BLaER1 (cell line): ENCODE measurements at regions not wholly inside any gene's neighbourhood (a gene's known extent, or its start where the extent isn't known, plus 50 kb on each side); places are given as distances from the start of the nearest gene placed in this dataset.

Source experiments
- H3K27ac ChIP-seq: shearing (Covaris generic); formaldehyde crosslinking; 2 replicates; pipeline ENCODE4 v1.8.1; 2022
- H3K27me3 ChIP-seq: shearing (Covaris generic); formaldehyde crosslinking; 2 replicates; pipeline ENCODE4 v1.8.1; 2022
- H3K36me3 ChIP-seq: shearing (Covaris generic); formaldehyde crosslinking; 2 replicates; pipeline ENCODE4 v1.8.1; 2022
- H3K4me1 ChIP-seq: shearing (Covaris generic); formaldehyde crosslinking; 2 replicates; pipeline ENCODE4 v1.8.1; 2022
- H3K4me2 ChIP-seq: shearing (Covaris generic); formaldehyde crosslinking; 2 replicates; pipeline ENCODE4 v1.8.1; 2022
- H3K4me3 ChIP-seq: shearing (Covaris generic); formaldehyde crosslinking; 2 replicates; pipeline ENCODE4 v1.8.1; 2022
- H3K9ac ChIP-seq: shearing (Covaris generic); formaldehyde crosslinking; 2 replicates; pipeline ENCODE4 v1.8.1; 2022
- H3K9me3 ChIP-seq: shearing (Covaris generic); formaldehyde crosslinking; 2 replicates; pipeline ENCODE4 v1.8.1; 2022
- H4K20me1 ChIP-seq: shearing (Covaris generic); formaldehyde crosslinking; 2 replicates; pipeline ENCODE4 v1.8.1; 2022
- Cebpa-rat ChIP-seq: shearing (Covaris generic); IDR thresholded peaks from 2 replicates; pipeline ENCODE4 v1.8.1; 2022

DNA sequence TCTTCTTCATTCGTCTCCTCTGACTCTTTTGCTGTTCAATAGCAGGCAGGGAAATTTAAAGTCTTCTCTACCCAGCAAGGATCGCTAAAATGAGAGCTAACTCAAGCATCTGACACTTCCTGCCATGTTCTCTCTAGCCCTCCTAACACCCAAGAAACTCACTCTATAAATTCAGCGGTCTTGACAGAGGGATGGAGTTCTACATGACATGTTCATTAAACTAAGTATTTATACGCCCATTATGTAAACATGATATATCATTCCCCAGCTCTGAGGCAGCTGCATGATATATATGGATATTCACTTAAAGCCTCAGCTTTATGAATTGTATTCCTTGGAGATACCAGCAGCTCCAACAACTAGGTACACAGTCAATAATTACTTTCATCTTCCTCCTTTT lies 231.0 kb downstream of the METTL4 start:
- Histone ChIP-seq H3K4me3 (no peak overlapping the region), H3K4me1 (no peaks in the 10 kb centered on the region), H3K9me3 (peaks cover 5% of the 10 kb centered on the region), H3K27ac (no peak overlapping the region), H3K4me2 (no peak overlapping the region), H3K27me3 (no peaks in the 10 kb centered on the region), H3K36me3 (no peaks in the 10 kb centered on the region), H3K9ac (no peak overlapping the region), H4K20me1 (no peaks in the 10 kb centered on the region)
- TF ChIP-seq Cebpa-rat, result no peak

DNA sequence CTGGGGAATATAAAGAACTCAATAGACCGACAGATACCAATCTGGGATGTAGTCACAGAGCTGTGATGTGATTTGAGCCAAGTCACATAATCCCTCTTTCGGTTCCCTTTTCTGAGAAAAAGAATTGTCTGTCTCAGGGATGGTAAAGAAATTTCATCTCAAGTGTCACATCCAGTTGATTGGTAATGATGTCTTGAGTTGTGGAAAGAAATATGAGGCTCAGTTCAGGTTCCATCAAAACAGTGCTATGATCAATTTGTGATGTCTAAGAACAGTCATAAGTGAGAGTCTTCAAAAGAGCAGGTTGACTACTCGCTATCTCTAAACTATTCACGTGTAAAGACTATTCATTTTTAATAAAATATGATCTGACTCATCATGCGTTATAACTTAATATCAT lies 223.3 kb downstream of the METTL4 start:
- Histone ChIP-seq H4K20me1 (no peaks in the 10 kb centered on the region), H3K36me3 (no peaks in the 10 kb centered on the region), H3K9ac (no peak overlapping the region), H3K4me2 (no peak overlapping the region), H3K27me3 (no peaks in the 10 kb centered on the region), H3K4me1 (no peaks in the 10 kb centered on the region), H3K27ac (no peak overlapping the region), H3K9me3 (peaks cover 15% of the 10 kb centered on the region), H3K4me3 (no peak overlapping the region)
- TF ChIP-seq Cebpa-rat, result no peak

DNA sequence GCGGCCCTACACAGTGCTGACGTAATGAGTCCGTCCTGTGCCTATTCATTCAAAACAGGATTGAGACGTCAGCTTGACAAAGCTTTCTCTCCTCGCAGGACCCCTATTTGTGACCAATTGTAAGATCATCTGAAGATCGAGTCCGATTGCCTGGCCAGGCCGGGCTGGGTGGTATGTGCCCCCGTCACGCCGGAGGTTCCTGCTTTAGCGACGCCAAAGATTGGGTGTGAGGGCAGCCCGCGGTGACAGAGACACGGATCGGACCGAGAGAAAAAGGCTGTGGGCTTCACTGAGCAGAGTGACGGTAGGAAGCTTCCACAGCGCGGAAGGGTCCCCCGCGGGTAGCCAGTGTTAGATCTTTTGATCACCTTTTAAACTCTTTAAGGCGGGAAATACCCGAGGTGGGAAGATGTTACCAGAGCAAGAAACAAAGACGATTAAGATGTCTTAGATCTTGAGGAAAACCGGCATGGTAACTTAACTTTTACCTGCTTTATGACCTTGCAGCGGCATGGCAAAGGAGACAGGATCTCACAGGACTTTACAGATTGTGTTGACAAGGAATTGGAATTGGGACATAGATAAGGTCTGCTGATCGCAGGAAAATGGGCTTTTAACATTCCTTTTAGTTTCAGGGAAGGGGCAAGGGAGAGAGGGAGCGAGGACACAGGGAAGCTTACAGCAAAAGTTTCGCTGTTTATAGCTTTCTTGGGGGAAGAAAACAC lies 220.0 kb downstream of the METTL4 start:
- H3K9me3 ChIP-seq, result peaks cover 15% of the 10 kb centered on the region
- no peak overlapping the region for H3K4me2 ChIP-seq
- no peak overlapping the region for H3K27ac ChIP-seq
- H3K27me3 ChIP-seq, result no peaks in the 10 kb centered on the region
- TF ChIP-seq Cebpa-rat, result no peak
- no peaks in the 10 kb centered on the region for H3K4me1 ChIP-seq
- no peaks in the 10 kb centered on the region for H4K20me1 ChIP-seq
- no peaks in the 10 kb centered on the region for H3K36me3 ChIP-seq
- no peak overlapping the region for H3K9ac ChIP-seq
- no peak overlapping the region for H3K4me3 ChIP-seq

- Histone ChIP-seq H3K36me3 (no peaks in the 10 kb centered on the region), H3K27ac (no peak overlapping the region), H3K9ac (no peak overlapping the region), H3K27me3 (no peaks in the 10 kb centered on the region), H4K20me1 (no peaks in the 10 kb centered on the region), H3K4me1 (no peaks in the 10 kb centered on the region), H3K4me2 (no peak overlapping the region), H3K9me3 (peaks cover 15% of the 10 kb centered on the region), H3K4me3 (no peak overlapping the region)
- TF ChIP-seq Cebpa-rat, result no peak
Observed at GRCh38 chr18:2354292-2354691, 217.0 kb downstream of the METTL4 start.

- H3K9ac ChIP-seq, result no peak overlapping the region
- no peak overlapping the region for H3K4me3 ChIP-seq
- no peak overlapping the region for H3K27ac ChIP-seq
- TF ChIP-seq Cebpa-rat, result no peak
- H3K27me3 ChIP-seq, result no peaks in the 10 kb centered on the region
- no peaks in the 10 kb centered on the region for H3K4me1 ChIP-seq
- H4K20me1 ChIP-seq, result no peaks in the 10 kb centered on the region
- no peaks in the 10 kb centered on the region for H3K36me3 ChIP-seq
- H3K4me2 ChIP-seq, result no peak overlapping the region
- no peaks in the 10 kb centered on the region for H3K9me3 ChIP-seq
Observed at GRCh38 chr18:2356906-2357305, 214.4 kb downstream of the METTL4 start.

- no peak overlapping the region for H3K27ac ChIP-seq
- H3K4me2 ChIP-seq, result no peak overlapping the region
- no peaks in the 10 kb centered on the region for H3K27me3 ChIP-seq
- H3K36me3 ChIP-seq, result no peaks in the 10 kb centered on the region
- no peak overlapping the region for H3K9ac ChIP-seq
- no peak for TF ChIP-seq Cebpa-rat
- H3K9me3 ChIP-seq, result no peaks in the 10 kb centered on the region
- H3K4me1 ChIP-seq, result no peaks in the 10 kb centered on the region
- H3K4me3 ChIP-seq, result no peak overlapping the region
- H4K20me1 ChIP-seq, result no peaks in the 10 kb centered on the region
Observed at GRCh38 chr18:2360861-2361260, 210.4 kb downstream of the METTL4 start.

- H3K4me3 ChIP-seq, result no peak overlapping the region
- H4K20me1 ChIP-seq, result no peaks in the 10 kb centered on the region
- no peaks in the 10 kb centered on the region for H3K4me1 ChIP-seq
- H3K27ac ChIP-seq, result no peak overlapping the region
- H3K9ac ChIP-seq, result no peak overlapping the region
- peaks cover 9% of the 10 kb centered on the region; the same call in 1 of the 2 replicates for H3K9me3 ChIP-seq
- no peak for TF ChIP-seq Cebpa-rat
- H3K4me2 ChIP-seq, result no peak overlapping the region
- no peaks in the 10 kb centered on the region for H3K27me3 ChIP-seq
- no peaks in the 10 kb centered on the region for H3K36me3 ChIP-seq
Observed at GRCh38 chr18:2368102-2368501, 203.2 kb downstream of the METTL4 start.

GRCh38 chr18:2376707-2377106 lies 194.6 kb downstream of the METTL4 start:
- no peak overlapping the region for H3K4me2 ChIP-seq
- no peaks in the 10 kb centered on the region for H4K20me1 ChIP-seq
- H3K36me3 ChIP-seq, result no peaks in the 10 kb centered on the region
- H3K27me3 ChIP-seq, result no peaks in the 10 kb centered on the region
- TF ChIP-seq Cebpa-rat, result no peak
- H3K9me3 ChIP-seq, result peaks cover 5% of the 10 kb centered on the region; the same call in 1 of the 2 replicates
- H3K9ac ChIP-seq, result no peak overlapping the region
- no peak overlapping the region for H3K4me3 ChIP-seq
- no peak overlapping the region for H3K27ac ChIP-seq
- no peaks in the 10 kb centered on the region for H3K4me1 ChIP-seq

DNA sequence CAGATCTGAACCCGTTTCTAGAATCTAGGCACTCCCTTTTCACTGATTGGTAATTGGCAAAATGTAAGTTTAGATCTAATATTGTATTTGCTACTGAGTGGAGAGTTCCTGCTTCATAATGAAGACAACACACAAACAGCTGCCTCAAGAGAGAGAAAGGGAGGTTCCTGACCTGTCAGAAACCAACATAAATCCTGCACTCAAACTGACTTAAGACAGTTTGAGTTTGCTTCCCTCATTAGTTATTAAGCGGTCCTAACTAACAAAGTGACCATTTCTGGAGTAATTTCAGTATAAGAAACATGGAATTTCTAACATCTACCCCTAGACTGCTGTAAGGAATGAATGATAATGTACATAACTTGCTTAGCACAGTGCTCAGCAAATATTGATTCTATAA lies 191.2 kb downstream of the METTL4 start:
- H3K4me1 ChIP-seq, result peaks cover 9% of the 10 kb centered on the region
- no peak overlapping the region for H3K27ac ChIP-seq
- H3K4me3 ChIP-seq, result no peak overlapping the region
- no peaks in the 10 kb centered on the region for H4K20me1 ChIP-seq
- H3K27me3 ChIP-seq, result no peaks in the 10 kb centered on the region
- H3K9ac ChIP-seq, result no peak overlapping the region
- no peaks in the 10 kb centered on the region for H3K36me3 ChIP-seq
- H3K9me3 ChIP-seq, result peaks cover 17% of the 10 kb centered on the region
- no peak overlapping the region for H3K4me2 ChIP-seq
- TF ChIP-seq Cebpa-rat, result no peak

DNA sequence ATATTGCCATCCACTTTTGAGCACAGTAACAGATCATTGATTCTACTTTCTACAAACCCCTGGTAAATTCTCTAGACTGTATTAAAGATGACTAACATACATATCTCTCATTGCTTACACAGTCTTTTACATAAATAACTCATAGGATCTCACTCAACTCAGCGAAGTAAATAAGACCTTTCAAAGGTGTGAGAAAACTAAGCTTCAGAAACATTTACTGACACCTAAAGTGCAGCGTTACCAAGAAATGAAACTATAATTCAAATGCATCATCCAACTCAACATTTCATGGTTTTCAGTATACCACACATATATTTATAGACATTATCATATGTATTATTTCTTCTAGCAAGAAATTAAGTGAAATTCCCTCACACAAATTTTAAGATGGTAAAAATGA lies 189.8 kb downstream of the METTL4 start:
- H3K4me2 ChIP-seq, result no peak overlapping the region
- H3K4me3 ChIP-seq, result no peak overlapping the region
- H3K27ac ChIP-seq, result no peak overlapping the region
- H3K4me1 ChIP-seq, result peaks cover 19% of the 10 kb centered on the region
- H3K27me3 ChIP-seq, result no peaks in the 10 kb centered on the region
- peaks cover 23% of the 10 kb centered on the region for H3K9me3 ChIP-seq
- no peak for TF ChIP-seq Cebpa-rat
- H3K36me3 ChIP-seq, result no peaks in the 10 kb centered on the region
- H3K9ac ChIP-seq, result no peak overlapping the region
- no peaks in the 10 kb centered on the region for H4K20me1 ChIP-seq

- Histone ChIP-seq H4K20me1 (no peaks in the 10 kb centered on the region), H3K9me3 (peaks cover 28% of the 10 kb centered on the region), H3K9ac (no peak overlapping the region), H3K27ac (no peak overlapping the region), H3K4me2 (no peak overlapping the region), H3K4me3 (no peak overlapping the region), H3K27me3 (no peaks in the 10 kb centered on the region), H3K4me1 (peaks cover 19% of the 10 kb centered on the region), H3K36me3 (no peaks in the 10 kb centered on the region)
- TF ChIP-seq Cebpa-rat, result no peak
Observed at GRCh38 chr18:2387588-2387987, 183.7 kb downstream of the METTL4 start.
